BJ (cell line): ENCODE measurements at regions not wholly inside any gene's neighbourhood (a gene's known extent, or its start where the extent isn't known, plus 50 kb on each side); places are given as distances from the start of the nearest gene placed in this dataset.

Experiments
- CTCF ChIA-PET: fragments of 350-600 bp; formaldehyde crosslinking; extraction: SDS; loops from one replicate; lab custom pipeline; 2021; ENCODE audit warnings: antibody characterized with exemption, inconsistent platforms; lab: Yijun Ruan, JAX
- POLR2A ChIA-PET: fragments of 300-600 bp; sonication (Branson Sonifier 250); formaldehyde crosslinking; extraction: SDS; loops from one replicate; lab custom pipeline; 2021; ENCODE audit warnings: antibody characterized with exemption; lab: Charles Lee
- DNase-seq: peaks from one replicate; pipeline ENCODE4 v3.0.0-alpha.2; 2011; ENCODE audit warnings: low read depth
- H3K27me3 ChIP-seq: 2 replicates; pipeline ENCODE4 v1.6.0; 2011; ENCODE audit warnings: low read length; ENCODE audit not compliant: control insufficient read depth, insufficient read depth
- H3K36me3 ChIP-seq: 2 replicates; pipeline ENCODE4 v1.5.1; 2011; ENCODE audit warnings: low read length; ENCODE audit not compliant: control insufficient read depth, insufficient read depth
- H3K4me3 ChIP-seq: 2 replicates; pipeline ENCODE4 v1.5.1; 2011; ENCODE audit warnings: low read depth, mild to moderate bottlenecking, control low read depth, low read length
- CTCF ChIP-seq: IDR thresholded peaks from 2 replicates; pipeline ENCODE4 v1.5.1; 2011; ENCODE audit warnings: low read depth, mild to moderate bottlenecking, control low read depth, inconsistent platforms, low read length, moderate library complexity; ENCODE audit not compliant: insufficient read depth

GRCh38 chr5:123294544-123294943, 128.7 kb downstream of the CEP120 start:
- Histone ChIP-seq H3K4me3 (no peak overlapping the region), H3K27me3 (no peaks in the 10 kb centered on the region), H3K36me3 (no peaks in the 10 kb centered on the region)
- no peak for TF ChIP-seq CTCF
- ChIA-PET POLR2A (no interaction called here), CTCF (interaction anchor here (0.6 kb wide), 1 partner anchor 590 kb away, joined by 3 read pairs; no protein-coding TSS in a partner anchor)
- DNase-seq: no peak

GRCh38 chr5:123289210-123289609, 134.0 kb downstream of the CEP120 start:
- Histone ChIP-seq H3K4me3 (no peak overlapping the region), H3K27me3 (0 out of 2 replicates have a peak, but pooled peaks cover 2% of the 10 kb centered on the region), H3K36me3 (no peaks in the 10 kb centered on the region)
- DNase-seq: no peak
- no peak for TF ChIP-seq CTCF
- POLR2A ChIA-PET: no interaction called here
- CTCF ChIA-PET: no interaction called here

GRCh38 chr5:123287881-123288280, 135.3 kb downstream of the CEP120 start:
- ChIA-PET CTCF (no interaction called here), POLR2A (no interaction called here)
- Histone ChIP-seq H3K36me3 (no peaks in the 10 kb centered on the region), H3K27me3 (0 out of 2 replicates have a peak, but pooled peaks cover 2% of the 10 kb centered on the region), H3K4me3 (no peak overlapping the region)
- no peak for DNase-seq
- no peak for TF ChIP-seq CTCF

- H3K36me3 ChIP-seq: no peaks in the 10 kb centered on the region
- ChIA-PET CTCF (no interaction called here), POLR2A (no interaction called here)
- DNase-seq: no peak
- H3K4me3 ChIP-seq: no peak overlapping the region
- H3K27me3 ChIP-seq: 0 out of 2 replicates have a peak, but pooled peaks cover 2% of the 10 kb centered on the region
- no peak for TF ChIP-seq CTCF
These were observed 136.3 kb downstream of the CEP120 start for GRCh38 chr5:123286891-123287290.

- no peak for DNase-seq
- POLR2A ChIA-PET: no interaction called here
These were observed 137.8 kb downstream of the CEP120 start for GRCh38 chr5:123285122-123286023.

More at GRCh38 chr5:123285122-123286023, 137.8 kb downstream of the CEP120 start:
- 0 out of 2 replicates have a peak, but pooled peaks cover 2% of the 10 kb centered on the region for H3K27me3 ChIP-seq
- no peaks in the 10 kb centered on the region for H3K36me3 ChIP-seq
- CTCF ChIA-PET: no interaction called here
- no peak for TF ChIP-seq CTCF
- no peak overlapping the region for H3K4me3 ChIP-seq
